ENCODE measurements at regions not wholly inside any gene's neighbourhood (a gene's known extent, or its start where the extent isn't known, plus 50 kb on each side); places are given as distances from the start of the nearest gene placed in this dataset.

- Mint-ChIP-seq H3K27ac (no peak overlapping the region), H3K9me3 (no peaks in the 10 kb centered on the region), H3K27me3 (ENCODE audit: low read depth) (no peaks in the 10 kb centered on the region), H3K4me3 (no peak overlapping the region), H3K4me1 (peaks cover 2% of the 10 kb centered on the region), H3K36me3 (no peaks in the 10 kb centered on the region)
- DNase-seq (ENCODE audit: low spot score in 2 of 2, unreplicated experiment in 2 of 2): no peak
- TF ChIP-seq, protein P1, sequence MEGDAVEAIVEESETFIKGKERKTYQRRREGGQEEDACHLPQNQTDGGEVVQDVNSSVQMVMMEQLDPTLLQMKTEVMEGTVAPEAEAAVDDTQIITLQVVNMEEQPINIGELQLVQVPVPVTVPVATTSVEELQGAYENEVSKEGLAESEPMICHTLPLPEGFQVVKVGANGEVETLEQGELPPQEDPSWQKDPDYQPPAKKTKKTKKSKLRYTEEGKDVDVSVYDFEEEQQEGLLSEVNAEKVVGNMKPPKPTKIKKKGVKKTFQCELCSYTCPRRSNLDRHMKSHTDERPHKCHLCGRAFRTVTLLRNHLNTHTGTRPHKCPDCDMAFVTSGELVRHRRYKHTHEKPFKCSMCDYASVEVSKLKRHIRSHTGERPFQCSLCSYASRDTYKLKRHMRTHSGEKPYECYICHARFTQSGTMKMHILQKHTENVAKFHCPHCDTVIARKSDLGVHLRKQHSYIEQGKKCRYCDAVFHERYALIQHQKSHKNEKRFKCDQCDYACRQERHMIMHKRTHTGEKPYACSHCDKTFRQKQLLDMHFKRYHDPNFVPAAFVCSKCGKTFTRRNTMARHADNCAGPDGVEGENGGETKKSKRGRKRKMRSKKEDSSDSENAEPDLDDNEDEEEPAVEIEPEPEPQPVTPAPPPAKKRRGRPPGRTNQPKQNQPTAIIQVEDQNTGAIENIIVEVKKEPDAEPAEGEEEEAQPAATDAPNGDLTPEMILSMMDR (IDR thresholded peaks at IDR 0.05; ENCODE audit: unreplicated experiment): no peak
These were observed 61.8 kb upstream of the YWHAQ start for GRCh38 chr2:9692456-9693195.

GRCh38 chr2:9693196-9693491 is 62.3 kb upstream of the YWHAQ start:
- H3K27me3 Mint-ChIP-seq (ENCODE audit: low read depth): no peaks in the 10 kb centered on the region
- H3K27ac Mint-ChIP-seq: no peak overlapping the region
- H3K4me1 Mint-ChIP-seq: peaks cover 2% of the 10 kb centered on the region
- no peaks in the 10 kb centered on the region for H3K36me3 Mint-ChIP-seq
- no peak overlapping the region for H3K4me3 Mint-ChIP-seq
- H3K9me3 Mint-ChIP-seq: no peaks in the 10 kb centered on the region
- TF ChIP-seq, protein P1 (IDR thresholded peaks at IDR 0.05; ENCODE audit: unreplicated experiment): no peak
- no peak for DNase-seq (ENCODE audit: low spot score in 2 of 2, unreplicated experiment in 2 of 2)

DNA sequence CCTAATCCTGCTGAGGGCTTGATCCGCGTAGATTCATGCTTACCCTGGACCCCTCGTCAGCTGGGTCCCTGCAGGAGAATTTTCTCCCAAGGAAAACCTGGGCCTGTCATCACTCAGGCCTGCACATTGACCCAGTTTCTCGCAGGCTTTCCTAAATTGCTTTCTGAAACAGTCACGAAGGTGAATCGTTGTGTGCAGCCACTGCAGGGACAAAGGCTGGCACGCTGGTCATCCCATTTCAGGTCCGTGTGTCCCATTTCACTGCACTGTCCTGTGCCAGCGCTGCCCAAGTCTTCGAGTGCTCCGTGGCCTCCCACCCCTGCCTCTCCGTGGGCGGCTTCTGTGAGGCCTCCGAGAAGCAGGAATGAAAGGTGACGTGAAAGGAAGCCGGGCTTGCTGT is 62.8 kb upstream of the YWHAQ start:
- TF ChIP-seq, protein P1 (IDR thresholded peaks at IDR 0.05; ENCODE audit: unreplicated experiment): no peak
- Mint-ChIP-seq H3K4me1 (peaks cover 2% of the 10 kb centered on the region), H3K27me3 (ENCODE audit: low read depth) (no peaks in the 10 kb centered on the region), H3K9me3 (no peaks in the 10 kb centered on the region), H3K36me3 (no peaks in the 10 kb centered on the region), H3K27ac (no peak overlapping the region), H3K4me3 (no peak overlapping the region)
- DNase-seq (ENCODE audit: low spot score in 2 of 2, unreplicated experiment in 2 of 2): no peak

DNA sequence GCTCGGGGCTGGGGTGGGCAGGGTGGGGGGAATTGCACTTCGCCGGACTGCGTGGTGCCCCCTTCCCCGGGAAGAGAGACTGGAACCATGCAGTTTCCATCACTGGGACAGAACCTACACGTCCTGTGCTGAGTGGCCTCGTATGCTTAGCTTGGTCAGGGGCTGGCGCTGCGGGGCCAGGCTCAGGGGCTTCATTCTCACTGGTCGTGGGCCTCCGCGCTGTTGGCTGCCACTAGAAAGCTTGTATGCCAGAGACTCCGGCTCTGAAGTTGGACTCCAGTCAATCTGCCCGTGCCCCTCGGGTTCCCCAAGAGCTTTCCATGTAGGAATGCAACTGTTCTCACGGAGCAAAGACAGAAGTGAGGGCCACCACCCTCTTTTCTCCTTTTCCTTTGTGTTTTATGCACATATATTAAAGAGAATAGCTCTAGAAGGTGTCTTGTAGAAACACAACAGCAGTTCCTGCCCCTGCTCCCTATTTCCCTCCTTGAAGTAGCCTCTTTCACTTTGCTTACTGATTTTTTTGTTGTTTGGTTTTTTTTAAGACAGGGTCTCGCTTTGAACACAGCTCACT is 64.0 kb upstream of the YWHAQ start:
- H3K4me1 Mint-ChIP-seq: peaks cover 2% of the 10 kb centered on the region
- DNase-seq (ENCODE audit: low spot score in 2 of 2, unreplicated experiment in 2 of 2): no peak
- H3K4me3 Mint-ChIP-seq: no peak overlapping the region
- H3K9me3 Mint-ChIP-seq: no peaks in the 10 kb centered on the region
- TF ChIP-seq, protein P1 (IDR thresholded peaks at IDR 0.05; ENCODE audit: unreplicated experiment): no peak
- no peaks in the 10 kb centered on the region for H3K27me3 Mint-ChIP-seq (ENCODE audit: low read depth)
- no peaks in the 10 kb centered on the region for H3K36me3 Mint-ChIP-seq
- H3K27ac Mint-ChIP-seq: no peak overlapping the region

DNA sequence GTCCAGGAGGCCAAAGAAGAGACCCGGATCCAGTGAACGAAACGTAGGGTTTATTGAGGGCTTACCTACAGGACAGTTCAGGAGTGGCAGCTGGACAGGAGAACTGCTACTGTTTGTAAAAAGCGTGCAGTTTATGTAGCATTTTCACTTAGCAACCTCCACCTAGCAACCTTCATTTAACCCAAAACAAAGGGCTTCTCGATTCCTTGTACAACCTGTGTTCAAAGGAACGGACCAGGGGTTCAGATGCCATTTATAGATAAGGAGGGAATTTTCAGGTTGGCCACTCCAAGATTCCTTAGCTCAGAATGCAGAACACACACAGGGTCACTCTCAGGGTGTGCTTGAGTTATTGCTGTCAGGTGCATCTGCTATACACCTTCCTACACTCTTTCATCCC is 65.1 kb upstream of the YWHAQ start:
- Mint-ChIP-seq H3K9me3 (peaks cover 3% of the 10 kb centered on the region), H3K4me1 (peaks cover 2% of the 10 kb centered on the region), H3K36me3 (no peaks in the 10 kb centered on the region), H3K27me3 (ENCODE audit: low read depth) (no peaks in the 10 kb centered on the region), H3K27ac (no peak overlapping the region), H3K4me3 (no peak overlapping the region)
- no peak for DNase-seq (ENCODE audit: low spot score in 2 of 2, unreplicated experiment in 2 of 2)
- TF ChIP-seq, protein P1 (IDR thresholded peaks at IDR 0.05; ENCODE audit: unreplicated experiment): no peak
